Neural cell (in vitro differentiated cells): ENCODE measurements at regions not wholly inside any gene's neighbourhood (a gene's known extent, or its start where the extent isn't known, plus 50 kb on each side); places are given as distances from the start of the nearest gene placed in this dataset.

ENCODE experiments used
- H2AFZ ChIP-seq: fragments of 200-600, 300-800 bp; sonication (generic), shearing (Covaris generic); 2 replicates; pipeline ENCODE4 v1.6.0; 2014; ENCODE audit warnings: low read depth, mild to moderate bottlenecking, antibody characterized with exemption, low read length, moderate library complexity
- H3F3A ChIP-seq: fragments of 200-600 bp; shearing (Covaris generic); 2 replicates; pipeline ENCODE4 v1.6.1; 2016; ENCODE audit warnings: mild to moderate bottlenecking, moderate library complexity, mixed read lengths, antibody characterized with exemption, low read length; ENCODE audit not compliant: insufficient read depth, poor library complexity, severe bottlenecking
- H3K27ac ChIP-seq: fragments of 200-600, 300-800 bp; sonication (generic), shearing (Covaris generic); 2 replicates; pipeline ENCODE4 v1.5.1; 2014; ENCODE audit warnings: mild to moderate bottlenecking, low read length, moderate library complexity
- H3K27me3 ChIP-seq: fragments of 300-800, 200-600 bp; sonication (generic), shearing (Covaris generic); 2 replicates; pipeline ENCODE4 v1.6.0; 2014; ENCODE audit warnings: mild to moderate bottlenecking, low read depth, low read length, moderate library complexity; ENCODE audit not compliant: insufficient read depth
- H3K36me3 ChIP-seq: fragments of 300-800, 200-600 bp; sonication (generic), shearing (Covaris generic); 2 replicates; pipeline ENCODE4 v1.5.1; 2014; ENCODE audit warnings: mild to moderate bottlenecking, antibody characterized with exemption, low read length, moderate library complexity; ENCODE audit not compliant: insufficient read depth
- H3K4me2 ChIP-seq: fragments of 300-800, 200-600 bp; sonication (generic), shearing (Covaris generic); 2 replicates; pipeline ENCODE4 v1.6.0; 2014; ENCODE audit warnings: mild to moderate bottlenecking, low read length
- H3K4me3 ChIP-seq: fragments of 300-800, 200-600 bp; sonication (generic), shearing (Covaris generic); 2 replicates; pipeline ENCODE4 v1.5.1; 2014; ENCODE audit warnings: mild to moderate bottlenecking, low read length, moderate library complexity
- H3K79me2 ChIP-seq: fragments of 200-600 bp; shearing (Covaris generic); replicated peaks from 2 replicates; pipeline ENCODE4 v1.6.0; 2014; ENCODE audit warnings: mild to moderate bottlenecking, low read length, moderate library complexity; ENCODE audit not compliant: insufficient read depth
- H3K9ac ChIP-seq: fragments of 300-800, 200-600 bp; sonication (generic), shearing (Covaris generic); 2 replicates; pipeline ENCODE4 v1.6.1; 2016; ENCODE audit warnings: mild to moderate bottlenecking, low read length, mixed read lengths
- H3K9me2 ChIP-seq: fragments of 200-600 bp; shearing (Covaris generic); 2 replicates; pipeline ENCODE4 v1.6.1; 2016; ENCODE audit warnings: mild to moderate bottlenecking, low read length, mixed read lengths; ENCODE audit not compliant: insufficient read depth
- H3K9me3 ChIP-seq: fragments of 200-600, 300-800 bp; sonication (generic), shearing (Covaris generic); 2 replicates; pipeline ENCODE4 v1.6.1; 2016; ENCODE audit warnings: mild to moderate bottlenecking, mixed run types, low read length, moderate library complexity, mixed read lengths
- H4K20me1 ChIP-seq: fragments of 200-600 bp; shearing (Covaris generic); 2 replicates; pipeline ENCODE4 v1.6.1; 2016; ENCODE audit warnings: mild to moderate bottlenecking, mixed run types; ENCODE audit not compliant: insufficient read depth
- CTCF ChIP-seq: fragments of 450-650 bp; IDR thresholded peaks from 2 replicates; pipeline ENCODE4 v1.5.1; 2014; ENCODE audit warnings: antibody characterized with exemption, mild to moderate bottlenecking, moderate library complexity; ENCODE audit not compliant: poor library complexity, severe bottlenecking
- EP300 ChIP-seq: fragments of 450-650 bp; conservative IDR thresholded peaks from 2 replicates; pipeline ENCODE4 v1.6.1; 2014; ENCODE audit warnings: antibody characterized with exemption, mild to moderate bottlenecking, moderate library complexity; ENCODE audit not compliant: poor library complexity, severe bottlenecking
- EZH2 ChIP-seq: fragments of 200-600, 300-800 bp; shearing (Covaris generic), sonication (generic); IDR thresholded peaks from 2 replicates; pipeline ENCODE4 v1.6.1; 2014; ENCODE audit warnings: antibody characterized with exemption, low read length, borderline replicate concordance, mild to moderate bottlenecking; ENCODE audit not compliant: insufficient read depth, poor library complexity, severe bottlenecking
- MXI1 ChIP-seq: fragments of 450-650 bp; conservative IDR thresholded peaks from 2 replicates; pipeline ENCODE4 v1.6.1; 2014; ENCODE audit warnings: antibody characterized with exemption, mild to moderate bottlenecking; ENCODE audit not compliant: poor library complexity, severe bottlenecking
- POLR2AphosphoS5 ChIP-seq: IDR thresholded peaks from 2 replicates; pipeline ENCODE4 v1.6.1; 2012
- RAD21 ChIP-seq: fragments of 450-650 bp; conservative IDR thresholded peaks from 2 replicates; pipeline ENCODE4 v1.6.1; 2014; ENCODE audit warnings: antibody characterized with exemption, mild to moderate bottlenecking, moderate library complexity
- REST ChIP-seq: IDR thresholded peaks from 2 replicates; pipeline ENCODE4 v1.6.1; 2012; ENCODE audit warnings: borderline replicate concordance
- SMC3 ChIP-seq: fragments of 450-650 bp; conservative IDR thresholded peaks from 2 replicates; pipeline ENCODE4 v1.6.1; 2014; ENCODE audit warnings: antibody characterized with exemption, mild to moderate bottlenecking, moderate library complexity; ENCODE audit not compliant: poor library complexity
- TAF1 ChIP-seq: IDR thresholded peaks from 2 replicates; pipeline ENCODE4 v1.6.1; 2012; ENCODE audit warnings: low read depth

DNA sequence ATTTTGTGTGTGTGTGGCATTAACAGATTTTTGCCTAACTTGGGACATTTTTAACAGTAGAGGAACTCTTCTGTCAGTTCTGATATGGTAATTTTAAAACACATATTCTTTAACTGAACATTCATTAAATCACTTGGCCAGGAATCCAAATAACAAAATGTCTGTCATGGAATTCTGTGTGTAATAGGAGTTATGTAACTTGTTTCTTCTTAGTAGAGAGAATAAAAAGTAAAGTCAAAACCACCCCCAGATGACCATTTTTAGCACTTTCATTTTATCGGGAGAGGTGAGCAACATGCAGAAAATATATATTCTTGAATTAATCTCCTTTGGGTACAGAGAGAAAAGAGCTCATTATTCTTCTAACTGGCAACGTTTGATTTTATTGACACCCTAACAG is 1740.3 kb downstream of the STIM2 start:
- no peak for TF ChIP-seq SMC3
- TF ChIP-seq MXI1: no peak
- no peak for TF ChIP-seq CTCF
- no peak for TF ChIP-seq REST
- Histone ChIP-seq H3K9ac (no peak overlapping the region), H3K79me2 (no peaks in the 10 kb centered on the region), H3K36me3 (no peaks in the 10 kb centered on the region), H3K9me3 (no peaks in the 10 kb centered on the region), H3K27me3 (no peaks in the 10 kb centered on the region), H3K4me2 (no peak overlapping the region), H3K27ac (no peak overlapping the region), H3F3A (no peaks in the 10 kb centered on the region), H2AFZ (no peak overlapping the region), H3K4me3 (no peak overlapping the region), H3K9me2 (no peaks in the 10 kb centered on the region), H4K20me1 (no peaks in the 10 kb centered on the region)

- Histone ChIP-seq H3K36me3 (no peaks in the 10 kb centered on the region), H3K4me3 (no peak overlapping the region), H3K9ac (no peak overlapping the region), H3K9me2 (no peaks in the 10 kb centered on the region), H2AFZ (no peak overlapping the region), H3K79me2 (no peaks in the 10 kb centered on the region), H4K20me1 (no peaks in the 10 kb centered on the region), H3F3A (no peaks in the 10 kb centered on the region), H3K27me3 (no peaks in the 10 kb centered on the region), H3K9me3 (no peaks in the 10 kb centered on the region), H3K4me2 (no peak overlapping the region), H3K27ac (no peak overlapping the region)
- TF ChIP-seq CTCF: no peak
- no peak for TF ChIP-seq MXI1
- TF ChIP-seq EP300: no peak
- no peak for TF ChIP-seq SMC3
- TF ChIP-seq RAD21: no peak
- no peak for TF ChIP-seq REST
- TF ChIP-seq POLR2AphosphoS5: no peak
- TF ChIP-seq TAF1: no peak
- no peak for TF ChIP-seq EZH2
Measured at GRCh38 chr4:28621591-28621990, 1761.0 kb downstream of the STIM2 start.
